Stomach (tissue), 4 donors: ENCODE measurements at regions not wholly inside any gene's neighbourhood (a gene's known extent, or its start where the extent isn't known, plus 50 kb on each side); places are given as distances from the start of the nearest gene placed in this dataset.

ENCODE experiments used
- POLR2A ChIP-seq, 4 donors: fragments of 450-650 bp; IDR thresholded peaks; one replicate each; pipeline ENCODE4 v1.6.1; 2016; ENCODE audit warnings: antibody characterized with exemption in 4 of 4, control low read depth in 2 of 4, mild to moderate bottlenecking in 1 of 4, moderate library complexity in 1 of 4
- POLR2AphosphoS5 ChIP-seq, 3 donors: sonication (generic); formaldehyde crosslinking; IDR thresholded peaks; one replicate each; pipeline ENCODE4 v1.6.1; 2016; ENCODE audit warnings: antibody characterized with exemption in 3 of 3
- TF ChIP-seq, protein P1 (sequence below), 7 experiments: fragments of 450-650 bp in 4 of 7; fragments of 200-600 bp in 3 of 7; sonication (generic) in 3 of 7; IDR thresholded peaks; one replicate each; pipeline ENCODE4 v1.5.1; 2016 to 2019; ENCODE audit warnings: antibody characterized with exemption in 7 of 7, control low read depth in 2 of 7, mild to moderate bottlenecking in 1 of 7

DNA sequence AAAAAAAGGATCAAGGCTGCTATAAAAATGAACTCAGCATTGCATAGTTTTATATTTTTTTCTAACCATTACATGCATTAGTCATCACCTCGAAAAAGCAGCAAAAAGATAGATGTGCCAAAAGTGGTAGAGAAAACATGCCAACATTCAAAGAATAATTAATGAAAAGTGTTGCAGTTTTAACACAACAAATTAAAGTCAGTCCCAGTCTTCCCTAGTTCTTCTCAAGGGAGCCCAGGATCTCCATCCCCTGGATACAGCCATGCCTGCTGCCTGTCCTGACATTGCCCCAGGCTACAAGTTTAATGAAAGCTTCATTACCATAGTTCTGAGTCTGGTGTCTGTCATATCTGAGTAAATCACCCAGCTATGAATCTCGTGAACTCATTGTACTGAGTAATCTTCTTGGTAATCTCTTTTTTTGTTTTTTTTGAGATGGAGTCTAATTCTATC is 116.6 kb upstream of the KLF12 start:
- no peak for TF ChIP-seq POLR2AphosphoS5 (IDR thresholded peaks at IDR 0.05)
- TF ChIP-seq, protein P1, sequence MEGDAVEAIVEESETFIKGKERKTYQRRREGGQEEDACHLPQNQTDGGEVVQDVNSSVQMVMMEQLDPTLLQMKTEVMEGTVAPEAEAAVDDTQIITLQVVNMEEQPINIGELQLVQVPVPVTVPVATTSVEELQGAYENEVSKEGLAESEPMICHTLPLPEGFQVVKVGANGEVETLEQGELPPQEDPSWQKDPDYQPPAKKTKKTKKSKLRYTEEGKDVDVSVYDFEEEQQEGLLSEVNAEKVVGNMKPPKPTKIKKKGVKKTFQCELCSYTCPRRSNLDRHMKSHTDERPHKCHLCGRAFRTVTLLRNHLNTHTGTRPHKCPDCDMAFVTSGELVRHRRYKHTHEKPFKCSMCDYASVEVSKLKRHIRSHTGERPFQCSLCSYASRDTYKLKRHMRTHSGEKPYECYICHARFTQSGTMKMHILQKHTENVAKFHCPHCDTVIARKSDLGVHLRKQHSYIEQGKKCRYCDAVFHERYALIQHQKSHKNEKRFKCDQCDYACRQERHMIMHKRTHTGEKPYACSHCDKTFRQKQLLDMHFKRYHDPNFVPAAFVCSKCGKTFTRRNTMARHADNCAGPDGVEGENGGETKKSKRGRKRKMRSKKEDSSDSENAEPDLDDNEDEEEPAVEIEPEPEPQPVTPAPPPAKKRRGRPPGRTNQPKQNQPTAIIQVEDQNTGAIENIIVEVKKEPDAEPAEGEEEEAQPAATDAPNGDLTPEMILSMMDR (IDR thresholded peaks at IDR 0.05), result no peak
- no peak for TF ChIP-seq POLR2A (IDR thresholded peaks at IDR 0.05)
